H1 (cell line): ENCODE measurements at regions not wholly inside any gene's neighbourhood (a gene's known extent, or its start where the extent isn't known, plus 50 kb on each side); places are given as distances from the start of the nearest gene placed in this dataset.

ENCODE experiments used
- CTCF ChIA-PET: fragments of 300-600 bp; sonication (Branson Sonifier 250); formaldehyde crosslinking; loops from one replicate; lab custom pipeline; 2021; ENCODE audit not compliant: partially characterized antibody; lab: Charles Lee
- POLR2A ChIA-PET: fragments of 300-600 bp; sonication (Branson Sonifier 250); formaldehyde crosslinking; loops from one replicate; lab custom pipeline; 2021; ENCODE audit warnings: inconsistent platforms; ENCODE audit not compliant: partially characterized antibody; lab: Charles Lee
- DNase-seq, 2 experiments: peaks; one replicate each; pipeline versions ENCODE4 v3.0.0 to v3.0.0-alpha.2; 2010 to 2022; ENCODE audit warnings: low spot score in 2 of 2, low read depth in 1 of 2, mixed read lengths in 1 of 2
- FAIRE-seq: peaks from 2 replicates; lab custom pipeline; 2011; peaks lifted over from hg19 to GRCh38; lab: Jason Lieb, UNC
- H2AFZ ChIP-seq: 2 replicates; pipeline ENCODE4 v1.8.1; 2012; ENCODE audit warnings: low read length, inconsistent platforms
- H2AK5ac ChIP-seq: 2 replicates; pipeline ENCODE4 v1.6.1; 2013; ENCODE audit warnings: low read depth, low read length
- H2BK120ac ChIP-seq: replicated peaks from 2 replicates; pipeline ENCODE3; 2013; ENCODE audit warnings: low read depth, low read length, inconsistent platforms
- H2BK12ac ChIP-seq: 2 replicates; pipeline ENCODE4 v1.6.1; 2013; ENCODE audit warnings: low read depth, low read length
- H2BK15ac ChIP-seq: 2 replicates; pipeline ENCODE4 v1.6.1; 2013; ENCODE audit warnings: low read length
- H2BK20ac ChIP-seq: 2 replicates; pipeline ENCODE4 v1.6.1; 2013; ENCODE audit warnings: low read length
- H2BK5ac ChIP-seq: 2 replicates; pipeline ENCODE4 v1.6.1; 2013; ENCODE audit warnings: low read depth, low read length
- H3K14ac ChIP-seq: 2 replicates; pipeline ENCODE4 v1.6.1; 2013; ENCODE audit warnings: inconsistent platforms; ENCODE audit not compliant: insufficient read length
- H3K18ac ChIP-seq: 2 replicates; pipeline ENCODE4 v1.6.1; 2013; ENCODE audit warnings: low read length; ENCODE audit errors: extremely low read depth
- H3K23ac ChIP-seq: 2 replicates; pipeline ENCODE4 v1.6.1; 2013; ENCODE audit warnings: inconsistent platforms; ENCODE audit not compliant: insufficient read length
- H3K23me2 ChIP-seq: 2 replicates; pipeline ENCODE4 v1.6.1; 2013; ENCODE audit warnings: low read depth, low read length
- H3K27ac ChIP-seq: 2 replicates; pipeline ENCODE4 v1.6.1; 2011; ENCODE audit warnings: low read depth, low read length, inconsistent platforms
- H3K27me3 ChIP-seq, 4 experiments: replicated peaks in 1 of 4; 1 replicate in 1 of 4; 2 replicates in 3 of 4; pipeline versions ENCODE4 v1.6.1 to v1.8.1; 2011 to 2013; ENCODE audit warnings: low read length in 3 of 4, mild to moderate bottlenecking in 3 of 4, inconsistent platforms in 2 of 4, mixed read lengths in 2 of 4, moderate library complexity in 1 of 4; ENCODE audit not compliant: control insufficient read depth in 3 of 4, insufficient read depth in 3 of 4; ENCODE audit errors: extremely low read depth in 1 of 4
- H3K36me3 ChIP-seq, 4 experiments: 2 replicates each; pipeline versions ENCODE4 v1.6.1 to v1.8.1; 2011 to 2013; ENCODE audit warnings: mild to moderate bottlenecking in 4 of 4, low read length in 3 of 4, moderate library complexity in 2 of 4, control low read depth in 1 of 4, inconsistent platforms in 1 of 4; ENCODE audit not compliant: insufficient read depth in 4 of 4, control insufficient read depth in 2 of 4
- H3K4ac ChIP-seq: replicated peaks from 2 replicates; pipeline ENCODE3; 2013; ENCODE audit warnings: low read length, low read depth, mixed read lengths, inconsistent platforms; ENCODE audit not compliant: insufficient read length
- H3K4me1 ChIP-seq, 4 experiments: replicated peaks in 1 of 4; 1 replicate in 1 of 4; 2 replicates in 3 of 4; pipeline versions ENCODE4 v1.6.1 to v1.8.1; 2011 to 2013; ENCODE audit warnings: low read length in 3 of 4, inconsistent platforms in 2 of 4, mixed read lengths in 1 of 4; ENCODE audit not compliant: insufficient read depth in 4 of 4, control insufficient read depth in 3 of 4
- H3K4me2 ChIP-seq, 2 experiments: 2 replicates each; pipeline versions ENCODE4 v1.6.1 to v1.8.1; 2011 to 2013; ENCODE audit warnings: low read depth in 2 of 2, low read length in 2 of 2, control low read depth in 1 of 2, inconsistent platforms in 1 of 2, mild to moderate bottlenecking in 1 of 2; ENCODE audit not compliant: insufficient read depth in 1 of 2
- H3K4me3 ChIP-seq, 4 experiments: fragments of 200-600, 300-600 bp in 1 of 4; sonication (generic), shearing (Covaris generic), sonication (Bioruptor Twin) in 1 of 4; 2 replicates each; pipeline versions ENCODE4 v1.5.1 to v1.8.1; 2011 to 2016; ENCODE audit warnings: low read length in 4 of 4, low read depth in 3 of 4, control low read depth in 2 of 4, inconsistent platforms in 2 of 4, mild to moderate bottlenecking in 2 of 4, mixed read lengths in 1 of 4, moderate library complexity in 1 of 4; ENCODE audit not compliant: insufficient read depth in 2 of 4; ENCODE audit errors: extremely low read depth in 1 of 4
- H3K56ac ChIP-seq: replicated peaks from 2 replicates; pipeline ENCODE3; 2013; ENCODE audit warnings: low read depth, mild to moderate bottlenecking, mixed read lengths, low read length, inconsistent platforms; ENCODE audit not compliant: insufficient read length
- H3K79me1 ChIP-seq: 2 replicates; pipeline ENCODE4 v1.6.1; 2013; ENCODE audit warnings: low read depth, low read length, control low read depth
- H3K79me2 ChIP-seq, 2 experiments: 2 replicates each; pipeline versions ENCODE4 v1.6.1 to v1.8.1; 2012 to 2013; ENCODE audit warnings: low read length in 2 of 2, mild to moderate bottlenecking in 2 of 2, inconsistent platforms in 1 of 2; ENCODE audit not compliant: insufficient read depth in 2 of 2, control insufficient read depth in 1 of 2
- H3K9ac ChIP-seq, 4 experiments: replicated peaks in 1 of 4; 1 replicate in 1 of 4; 2 replicates in 3 of 4; pipeline versions ENCODE4 v1.6.1 to v1.8.1; 2011 to 2013; ENCODE audit warnings: low read depth in 3 of 4, low read length in 3 of 4, control low read depth in 2 of 4, mild to moderate bottlenecking in 2 of 4, moderate library complexity in 2 of 4, inconsistent platforms in 1 of 4; ENCODE audit errors: extremely low read depth in 1 of 4
- H3K9me3 ChIP-seq, 2 experiments: 2 replicates each; pipeline versions ENCODE4 v1.6.1 to v1.8.1; 2012 to 2013; ENCODE audit warnings: mild to moderate bottlenecking in 2 of 2, moderate library complexity in 2 of 2, control low read depth in 1 of 2, inconsistent platforms in 1 of 2, low read depth in 1 of 2, low read length in 1 of 2, mixed read lengths in 1 of 2; ENCODE audit not compliant: insufficient read depth in 2 of 2
- H4K20me1 ChIP-seq, 2 experiments: replicated peaks in 1 of 2; 2 replicates each; pipeline versions ENCODE3 to v1.8.1; 2011 to 2013; ENCODE audit warnings: inconsistent platforms in 2 of 2, low read length in 2 of 2, mild to moderate bottlenecking in 1 of 2; ENCODE audit not compliant: insufficient read depth in 2 of 2, control insufficient read depth in 1 of 2
- H4K5ac ChIP-seq: 2 replicates; pipeline ENCODE4 v1.6.1; 2013; ENCODE audit warnings: low read length, low read depth, mixed read lengths, inconsistent platforms; ENCODE audit not compliant: insufficient read length
- H4K8ac ChIP-seq: 2 replicates; pipeline ENCODE4 v1.8.0; 2013; ENCODE audit warnings: mild to moderate bottlenecking, moderate library complexity, low read length, inconsistent platforms; ENCODE audit not compliant: insufficient read depth; ENCODE audit errors: extremely low read depth
- H4K91ac ChIP-seq: replicated peaks from 2 replicates; pipeline ENCODE3; 2013; ENCODE audit warnings: low read length, mixed read lengths, inconsistent platforms; ENCODE audit not compliant: insufficient read length
- CBX5 ChIP-seq: fragments of 300-800, 300-1000 bp; sonication (generic); IDR thresholded peaks from 2 replicates; pipeline ENCODE4 v1.7.1; 2016; ENCODE audit warnings: antibody characterized with exemption, low read length, low read depth
- CTCF ChIP-seq, 3 experiments: IDR thresholded peaks; 1 replicate in 2 of 3; 2 replicates in 1 of 3; pipeline versions ENCODE4 v1.5.1 to v1.6.1; 2011; ENCODE audit warnings: low read length in 3 of 3, mild to moderate bottlenecking in 3 of 3, inconsistent platforms in 2 of 3, low read depth in 1 of 3, moderate library complexity in 1 of 3; ENCODE audit not compliant: insufficient read depth in 1 of 3; ENCODE audit errors: control extremely low read depth in 1 of 3
- E2F6 ChIP-seq: IDR thresholded peaks from 2 replicates; pipeline ENCODE4 v1.6.1; 2012; ENCODE audit warnings: inconsistent platforms
- EP300 ChIP-seq, 2 experiments: IDR thresholded peaks; 1 replicate in 1 of 2; 2 replicates in 1 of 2; pipeline ENCODE4 v1.6.1; 2011 to 2012; ENCODE audit warnings: low read depth in 2 of 2, low read length in 2 of 2, mild to moderate bottlenecking in 2 of 2, borderline replicate concordance in 1 of 2, inconsistent platforms in 1 of 2, moderate library complexity in 1 of 2
- JUN ChIP-seq: IDR thresholded peaks from 2 replicates; pipeline ENCODE4 v1.6.1; 2011; ENCODE audit warnings: low read depth, mild to moderate bottlenecking, improper control_type of control experiment, low read length
- RAD21 ChIP-seq, 2 experiments: IDR thresholded peaks in 1 of 2; conservative IDR thresholded peaks in 1 of 2; 2 replicates each; pipeline ENCODE4 v1.6.1; 2011; ENCODE audit warnings: low read depth in 2 of 2, low read length in 2 of 2, improper control_type of control experiment in 1 of 2, inconsistent platforms in 1 of 2, mild to moderate bottlenecking in 1 of 2, moderate library complexity in 1 of 2
- RFX5 ChIP-seq: IDR thresholded peaks from 2 replicates; pipeline ENCODE4 v1.6.1; 2011; ENCODE audit warnings: low read depth, low read length, improper control_type of control experiment, borderline replicate concordance
- SIRT6 ChIP-seq: IDR thresholded peaks from one replicate; pipeline ENCODE4 v1.7.1; 2012; ENCODE audit warnings: low read length, inconsistent platforms
- TAF1 ChIP-seq: IDR thresholded peaks from 2 replicates; pipeline ENCODE4 v1.6.1; 2011; ENCODE audit warnings: mild to moderate bottlenecking, low read depth, low read length
- TAF7 ChIP-seq: optimal IDR thresholded peaks from 2 replicates; pipeline ENCODE3; 2011; ENCODE audit warnings: low read depth, mild to moderate bottlenecking, inconsistent platforms, low read length, moderate library complexity, borderline replicate concordance
- TCF12 ChIP-seq: IDR thresholded peaks from 2 replicates; pipeline ENCODE4 v1.6.1; 2011; ENCODE audit warnings: low read depth, mild to moderate bottlenecking, low read length
- WGBS, 2 experiments: shearing (Covaris generic) in 1 of 2; methylation state at CpG; one replicate each; pipeline versions ENCODE4 v1.1.6 to v1.1.7; 2013 to 2015; ENCODE audit warnings: low lambda C conversion rate in 2 of 2, mixed read lengths in 2 of 2, inconsistent platforms in 1 of 2, low coverage in 1 of 2, missing lambda C conversion rate in 1 of 2; ENCODE audit not compliant: insufficient replicate concordance in 2 of 2, insufficient coverage in 1 of 2, insufficient read length in 1 of 2; ENCODE audit errors: extremely low coverage in 1 of 2, missing lambda C conversion rate in 1 of 2; 5-methylcytosine and 5-hydroxymethylcytosine counted together

- CTCF ChIA-PET, result interaction anchor here (0.6 to 1.1 kb wide), 2 partner anchors 51 to 856 kb away, joined by 3 read pairs; no protein-coding TSS in a partner anchor
- H3K4me3 ChIP-seq, result no peak overlapping the region
- no peak overlapping the region for H2AK5ac ChIP-seq
- H3K9me3 ChIP-seq, result no peaks in the 10 kb centered on the region
- H3K23me2 ChIP-seq, result no peaks in the 10 kb centered on the region
- no peaks in the 10 kb centered on the region for H3K79me2 ChIP-seq
- FAIRE-seq (no peak), DNase-seq (no peak)
- no peak overlapping the region for H3K4me2 ChIP-seq
- no peak overlapping the region for H2BK20ac ChIP-seq
- no peak overlapping the region for H3K27ac ChIP-seq
- no peak overlapping the region for H2BK5ac ChIP-seq
- no peak overlapping the region for H3K14ac ChIP-seq
- H3K4me1 ChIP-seq, result no peaks in the 10 kb centered on the region
- H2AFZ ChIP-seq, result no peak overlapping the region
- no peak overlapping the region for H3K56ac ChIP-seq
- no peak overlapping the region for H3K18ac ChIP-seq
- H4K8ac ChIP-seq, result no peak overlapping the region
- no peak overlapping the region for H3K9ac ChIP-seq
- no peak overlapping the region for H3K23ac ChIP-seq
- no peak overlapping the region for H3K4ac ChIP-seq
- H3K27me3 ChIP-seq, result no peaks in the 10 kb centered on the region
- no peak overlapping the region for H4K91ac ChIP-seq
- no peak overlapping the region for H2BK12ac ChIP-seq
- H2BK120ac ChIP-seq, result no peak overlapping the region
- no peaks in the 10 kb centered on the region for H3K79me1 ChIP-seq
- no peak overlapping the region for H2BK15ac ChIP-seq
- no peaks in the 10 kb centered on the region for H4K20me1 ChIP-seq
- POLR2A ChIA-PET, result no interaction called here
- 64% methylated on average over 3 of the region's 3 CpGs; no CpG with 5 or more reads in 1 of the 2 experiments for WGBS, 2 experiments
- no peak overlapping the region for H4K5ac ChIP-seq
- H3K36me3 ChIP-seq, result no peaks in the 10 kb centered on the region
- TF ChIP-seq TAF1 (no peak), EP300 (IDR thresholded peaks at IDR 0.05; ENCODE audit: borderline replicate concordance in 1 of 2, low read depth in 2 of 2, low read length in 2 of 2) (no peak), JUN (no peak), E2F6 (no peak), RFX5 (no peak), TAF7 (no peak), TCF12 (no peak), CBX5 (no peak), RAD21 (IDR thresholded peaks at IDR 0.05 in 1 of 2, conservative IDR thresholded peaks at IDR 0.05 in 1 of 2; ENCODE audit: low read depth in 2 of 2, low read length in 2 of 2) (no peak), SIRT6 (no peak), CTCF (IDR thresholded peaks at IDR 0.05; ENCODE audit: control extremely low read depth in 1 of 3, insufficient read depth in 1 of 3, low read depth in 1 of 3, low read length in 3 of 3) (no peak)
These were observed 93.6 kb upstream of the SMAD1 start for GRCh38 chr4:145388043-145388442.
